ENCODE measurements at regions not wholly inside any gene's neighbourhood (a gene's known extent, or its start where the extent isn't known, plus 50 kb on each side); places are given as distances from the start of the nearest gene placed in this dataset.
"Not testable (repeated sequence)": the region's sequence is repeated elsewhere in the genome, so short reads cannot be mapped to it uniquely, and the experiment has no call there.

DNA sequence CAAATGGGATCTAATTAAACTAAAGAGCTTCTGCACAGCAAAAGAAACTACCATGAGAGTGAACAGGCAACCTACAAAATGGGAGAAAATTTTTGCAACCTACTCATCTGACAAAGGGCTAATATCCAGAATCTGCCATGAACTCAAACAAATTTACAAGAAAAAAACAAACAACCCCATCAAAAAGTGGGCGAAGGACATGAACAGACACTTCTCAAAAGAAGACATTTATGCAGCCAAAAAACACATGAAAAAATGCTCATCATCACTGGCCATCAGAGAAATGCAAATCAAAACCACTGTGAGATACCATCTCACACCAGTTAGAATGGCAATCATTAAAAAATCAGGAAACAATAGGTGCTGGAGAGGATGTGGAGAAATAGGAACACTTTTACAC, 755.2 kb upstream of the ADGRB3 start:
- H3K4me1 ChIP-seq (replicated peaks in 1 of 2; ENCODE audit: control insufficient read depth in 2 of 2, insufficient read depth in 2 of 2, low read length in 2 of 2) = peaks cover 10 to 19% of the 10 kb centered on the region in 2 experiments
- H3K27ac ChIP-seq (ENCODE audit: extremely low read depth, low read depth, low read length); BruUV-seq (replicated peaks); FAIRE-seq; H3K9me1 ChIP-seq (ENCODE audit: control insufficient read depth, insufficient read depth, low read length); H4K20me1 ChIP-seq (replicated peaks; ENCODE audit: control insufficient read depth, insufficient read depth, low read length); H3K4me2 ChIP-seq (ENCODE audit: insufficient read depth, low read length); H3K4me3 ChIP-seq; ATAC-seq; H3K27me3 ChIP-seq (ENCODE audit: control insufficient read depth in 2 of 2, insufficient read depth in 2 of 2, low read length in 2 of 2); POLR2A ChIA-PET; H2AFZ ChIP-seq (ENCODE audit: low read depth, low read length); H3K9me3 ChIP-seq (replicated peaks; ENCODE audit: control insufficient read depth, insufficient read depth, low read depth, low read length); CTCF ChIA-PET (ENCODE audit: low intra/inter-chr PET ratio); H3K9ac ChIP-seq (ENCODE audit: insufficient read depth in 1 of 2, low read depth in 2 of 2, low read length in 2 of 2); DNase-seq (ENCODE audit: extremely low read depth in 1 of 4, low spot score in 3 of 4): not testable (repeated sequence)
- intact Hi-C loops (cut with micrococcal nuclease) = loop anchor here (10.0 kb wide), 1 partner anchor 105 kb away; no protein-coding TSS in a partner anchor
- no CpG with 5 or more reads among the region's 1 CpG for WGBS (ENCODE audit: insufficient coverage, low coverage, missing lambda C conversion rate)
- peaks cover 44% of the 10 kb centered on the region for H3K36me3 ChIP-seq (ENCODE audit: control insufficient read depth, insufficient read depth, low read length)
- in situ Hi-C loops (cut with MboI) = loop anchor here (10.0 kb wide), 1 partner anchor 345 kb away; no protein-coding TSS in a partner anchor
- peaks cover 55% of the 10 kb centered on the region for H3K79me2 ChIP-seq (ENCODE audit: control insufficient read depth, insufficient read depth, low read length)
- TF ChIP-seq, protein P1, sequence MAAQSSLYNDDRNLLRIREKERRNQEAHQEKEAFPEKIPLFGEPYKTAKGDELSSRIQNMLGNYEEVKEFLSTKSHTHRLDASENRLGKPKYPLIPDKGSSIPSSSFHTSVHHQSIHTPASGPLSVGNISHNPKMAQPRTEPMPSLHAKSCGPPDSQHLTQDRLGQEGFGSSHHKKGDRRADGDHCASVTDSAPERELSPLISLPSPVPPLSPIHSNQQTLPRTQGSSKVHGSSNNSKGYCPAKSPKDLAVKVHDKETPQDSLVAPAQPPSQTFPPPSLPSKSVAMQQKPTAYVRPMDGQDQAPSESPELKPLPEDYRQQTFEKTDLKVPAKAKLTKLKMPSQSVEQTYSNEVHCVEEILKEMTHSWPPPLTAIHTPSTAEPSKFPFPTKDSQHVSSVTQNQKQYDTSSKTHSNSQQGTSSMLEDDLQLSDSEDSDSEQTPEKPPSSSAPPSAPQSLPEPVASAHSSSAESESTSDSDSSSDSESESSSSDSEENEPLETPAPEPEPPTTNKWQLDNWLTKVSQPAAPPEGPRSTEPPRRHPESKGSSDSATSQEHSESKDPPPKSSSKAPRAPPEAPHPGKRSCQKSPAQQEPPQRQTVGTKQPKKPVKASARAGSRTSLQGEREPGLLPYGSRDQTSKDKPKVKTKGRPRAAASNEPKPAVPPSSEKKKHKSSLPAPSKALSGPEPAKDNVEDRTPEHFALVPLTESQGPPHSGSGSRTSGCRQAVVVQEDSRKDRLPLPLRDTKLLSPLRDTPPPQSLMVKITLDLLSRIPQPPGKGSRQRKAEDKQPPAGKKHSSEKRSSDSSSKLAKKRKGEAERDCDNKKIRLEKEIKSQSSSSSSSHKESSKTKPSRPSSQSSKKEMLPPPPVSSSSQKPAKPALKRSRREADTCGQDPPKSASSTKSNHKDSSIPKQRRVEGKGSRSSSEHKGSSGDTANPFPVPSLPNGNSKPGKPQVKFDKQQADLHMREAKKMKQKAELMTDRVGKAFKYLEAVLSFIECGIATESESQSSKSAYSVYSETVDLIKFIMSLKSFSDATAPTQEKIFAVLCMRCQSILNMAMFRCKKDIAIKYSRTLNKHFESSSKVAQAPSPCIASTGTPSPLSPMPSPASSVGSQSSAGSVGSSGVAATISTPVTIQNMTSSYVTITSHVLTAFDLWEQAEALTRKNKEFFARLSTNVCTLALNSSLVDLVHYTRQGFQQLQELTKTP (IDR thresholded peaks at IDR 0.05; ENCODE audit: low read depth in 1 of 2, partially characterized antibody in 2 of 2) = peak in 1 of 2 experiments; percentile 93
- TF ChIP-seq POLR2G (IDR thresholded peaks at IDR 0.05; ENCODE audit: low read depth, low read length) (0 out of 2 replicates have a peak, but pooled peaks have one; percentile 23), POLR2A (conservative IDR thresholded peaks at IDR 0.05) (peak; percentile 55), SUPT5H (IDR thresholded peaks at IDR 0.05) (0 out of 2 replicates have a peak, but pooled peaks have one; percentile 2)

Data from K562 (cell line).